NOMO-1 (cell line): ENCODE measurements at regions not wholly inside any gene's neighbourhood (a gene's known extent, or its start where the extent isn't known, plus 50 kb on each side); places are given as distances from the start of the nearest gene placed in this dataset.

Experiments
- DNase-seq, 2 experiments: peaks; one replicate each; lab custom pipeline; 2025; ENCODE audit not compliant: unreplicated experiment in 2 of 2; lab: John Stamatoyannopoulos, UW

- no peak for DNase-seq
Observed at GRCh38 chr13:82739881-82740280, 1142.4 kb downstream of the SLITRK1 start.

GRCh38 chr13:82729401-82729800 lies 1152.9 kb downstream of the SLITRK1 start:
- DNase-seq: no peak

- no peak for DNase-seq
Observed at GRCh38 chr13:82720986-82721385, 1161.3 kb downstream of the SLITRK1 start.

GRCh38 chr13:82719987-82720386 lies 1162.3 kb downstream of the SLITRK1 start:
- no peak for DNase-seq

GRCh38 chr13:82717249-82717648 lies 1165.0 kb downstream of the SLITRK1 start:
- no peak for DNase-seq

GRCh38 chr13:82713687-82714405 lies 1168.4 kb downstream of the SLITRK1 start:
- DNase-seq: no peak

- no peak for DNase-seq
Observed at GRCh38 chr13:82702513-82702912, 1179.8 kb downstream of the SLITRK1 start.

GRCh38 chr13:82701020-82701419 lies 1181.3 kb downstream of the SLITRK1 start:
- no peak for DNase-seq

- no peak for DNase-seq
Observed at GRCh38 chr13:82698941-82699340, 1183.3 kb downstream of the SLITRK1 start.

GRCh38 chr13:82698383-82698782 lies 1183.9 kb downstream of the SLITRK1 start:
- no peak for DNase-seq

GRCh38 chr13:82693607-82694006 lies 1188.7 kb downstream of the SLITRK1 start:
- DNase-seq: no peak

- peak in 1 of 2 experiments; percentile 5 for DNase-seq
Observed at GRCh38 chr13:82688400-82688994, 1193.8 kb downstream of the SLITRK1 start.

GRCh38 chr13:82687884-82688283 lies 1194.4 kb downstream of the SLITRK1 start:
- no peak for DNase-seq

GRCh38 chr13:82681535-82681934 lies 1200.7 kb downstream of the SLITRK1 start:
- no peak for DNase-seq

- DNase-seq: no peak
Observed at GRCh38 chr13:82678052-82678451, 1204.2 kb downstream of the SLITRK1 start.

- DNase-seq: no peak
Observed at GRCh38 chr13:82675024-82675423, 1207.2 kb downstream of the SLITRK1 start.

- no peak for DNase-seq
Observed at GRCh38 chr13:82674546-82674945, 1207.7 kb downstream of the SLITRK1 start.

- no peak for DNase-seq
Observed at GRCh38 chr13:82672248-82672647, 1210.0 kb downstream of the SLITRK1 start.

GRCh38 chr13:82664183-82664582 lies 1218.1 kb downstream of the SLITRK1 start:
- no peak for DNase-seq

GRCh38 chr13:82661126-82661525 lies 1221.1 kb downstream of the SLITRK1 start:
- DNase-seq: peak in 1 of 2 experiments; percentile 57

- no peak for DNase-seq
Observed at GRCh38 chr13:82658811-82659210, 1223.5 kb downstream of the SLITRK1 start.

GRCh38 chr13:82657471-82657870 lies 1224.8 kb downstream of the SLITRK1 start:
- no peak for DNase-seq
